Neural cell (in vitro differentiated cells): ENCODE measurements at regions not wholly inside any gene's neighbourhood (a gene's known extent, or its start where the extent isn't known, plus 50 kb on each side); places are given as distances from the start of the nearest gene placed in this dataset.

Source experiments
- H2AFZ ChIP-seq: fragments of 200-600, 300-800 bp; sonication (generic), shearing (Covaris generic); 2 replicates; pipeline ENCODE4 v1.6.0; 2014; ENCODE audit warnings: low read depth, mild to moderate bottlenecking, antibody characterized with exemption, low read length, moderate library complexity
- H3F3A ChIP-seq: fragments of 200-600 bp; shearing (Covaris generic); 2 replicates; pipeline ENCODE4 v1.6.1; 2016; ENCODE audit warnings: mild to moderate bottlenecking, moderate library complexity, mixed read lengths, antibody characterized with exemption, low read length; ENCODE audit not compliant: insufficient read depth, poor library complexity, severe bottlenecking
- H3K27ac ChIP-seq: fragments of 200-600, 300-800 bp; sonication (generic), shearing (Covaris generic); 2 replicates; pipeline ENCODE4 v1.5.1; 2014; ENCODE audit warnings: mild to moderate bottlenecking, low read length, moderate library complexity
- H3K27me3 ChIP-seq: fragments of 300-800, 200-600 bp; sonication (generic), shearing (Covaris generic); 2 replicates; pipeline ENCODE4 v1.6.0; 2014; ENCODE audit warnings: mild to moderate bottlenecking, low read depth, low read length, moderate library complexity; ENCODE audit not compliant: insufficient read depth
- H3K36me3 ChIP-seq: fragments of 300-800, 200-600 bp; sonication (generic), shearing (Covaris generic); 2 replicates; pipeline ENCODE4 v1.5.1; 2014; ENCODE audit warnings: mild to moderate bottlenecking, antibody characterized with exemption, low read length, moderate library complexity; ENCODE audit not compliant: insufficient read depth
- H3K4me2 ChIP-seq: fragments of 300-800, 200-600 bp; sonication (generic), shearing (Covaris generic); 2 replicates; pipeline ENCODE4 v1.6.0; 2014; ENCODE audit warnings: mild to moderate bottlenecking, low read length
- H3K4me3 ChIP-seq: fragments of 300-800, 200-600 bp; sonication (generic), shearing (Covaris generic); 2 replicates; pipeline ENCODE4 v1.5.1; 2014; ENCODE audit warnings: mild to moderate bottlenecking, low read length, moderate library complexity
- H3K79me2 ChIP-seq: fragments of 200-600 bp; shearing (Covaris generic); replicated peaks from 2 replicates; pipeline ENCODE4 v1.6.0; 2014; ENCODE audit warnings: mild to moderate bottlenecking, low read length, moderate library complexity; ENCODE audit not compliant: insufficient read depth
- H3K9ac ChIP-seq: fragments of 300-800, 200-600 bp; sonication (generic), shearing (Covaris generic); 2 replicates; pipeline ENCODE4 v1.6.1; 2016; ENCODE audit warnings: mild to moderate bottlenecking, low read length, mixed read lengths
- H3K9me2 ChIP-seq: fragments of 200-600 bp; shearing (Covaris generic); 2 replicates; pipeline ENCODE4 v1.6.1; 2016; ENCODE audit warnings: mild to moderate bottlenecking, low read length, mixed read lengths; ENCODE audit not compliant: insufficient read depth
- H3K9me3 ChIP-seq: fragments of 200-600, 300-800 bp; sonication (generic), shearing (Covaris generic); 2 replicates; pipeline ENCODE4 v1.6.1; 2016; ENCODE audit warnings: mild to moderate bottlenecking, mixed run types, low read length, moderate library complexity, mixed read lengths
- H4K20me1 ChIP-seq: fragments of 200-600 bp; shearing (Covaris generic); 2 replicates; pipeline ENCODE4 v1.6.1; 2016; ENCODE audit warnings: mild to moderate bottlenecking, mixed run types; ENCODE audit not compliant: insufficient read depth
- CTCF ChIP-seq: fragments of 450-650 bp; IDR thresholded peaks from 2 replicates; pipeline ENCODE4 v1.5.1; 2014; ENCODE audit warnings: antibody characterized with exemption, mild to moderate bottlenecking, moderate library complexity; ENCODE audit not compliant: poor library complexity, severe bottlenecking
- EP300 ChIP-seq: fragments of 450-650 bp; conservative IDR thresholded peaks from 2 replicates; pipeline ENCODE4 v1.6.1; 2014; ENCODE audit warnings: antibody characterized with exemption, mild to moderate bottlenecking, moderate library complexity; ENCODE audit not compliant: poor library complexity, severe bottlenecking
- EZH2 ChIP-seq: fragments of 200-600, 300-800 bp; shearing (Covaris generic), sonication (generic); IDR thresholded peaks from 2 replicates; pipeline ENCODE4 v1.6.1; 2014; ENCODE audit warnings: antibody characterized with exemption, low read length, borderline replicate concordance, mild to moderate bottlenecking; ENCODE audit not compliant: insufficient read depth, poor library complexity, severe bottlenecking
- MXI1 ChIP-seq: fragments of 450-650 bp; conservative IDR thresholded peaks from 2 replicates; pipeline ENCODE4 v1.6.1; 2014; ENCODE audit warnings: antibody characterized with exemption, mild to moderate bottlenecking; ENCODE audit not compliant: poor library complexity, severe bottlenecking
- POLR2AphosphoS5 ChIP-seq: IDR thresholded peaks from 2 replicates; pipeline ENCODE4 v1.6.1; 2012
- RAD21 ChIP-seq: fragments of 450-650 bp; conservative IDR thresholded peaks from 2 replicates; pipeline ENCODE4 v1.6.1; 2014; ENCODE audit warnings: antibody characterized with exemption, mild to moderate bottlenecking, moderate library complexity
- SMC3 ChIP-seq: fragments of 450-650 bp; conservative IDR thresholded peaks from 2 replicates; pipeline ENCODE4 v1.6.1; 2014; ENCODE audit warnings: antibody characterized with exemption, mild to moderate bottlenecking, moderate library complexity; ENCODE audit not compliant: poor library complexity
- TAF1 ChIP-seq: IDR thresholded peaks from 2 replicates; pipeline ENCODE4 v1.6.1; 2012; ENCODE audit warnings: low read depth
- TF ChIP-seq, protein P1 (sequence below): IDR thresholded peaks from 2 replicates; pipeline ENCODE4 v1.6.1; 2012; ENCODE audit warnings: borderline replicate concordance

DNA sequence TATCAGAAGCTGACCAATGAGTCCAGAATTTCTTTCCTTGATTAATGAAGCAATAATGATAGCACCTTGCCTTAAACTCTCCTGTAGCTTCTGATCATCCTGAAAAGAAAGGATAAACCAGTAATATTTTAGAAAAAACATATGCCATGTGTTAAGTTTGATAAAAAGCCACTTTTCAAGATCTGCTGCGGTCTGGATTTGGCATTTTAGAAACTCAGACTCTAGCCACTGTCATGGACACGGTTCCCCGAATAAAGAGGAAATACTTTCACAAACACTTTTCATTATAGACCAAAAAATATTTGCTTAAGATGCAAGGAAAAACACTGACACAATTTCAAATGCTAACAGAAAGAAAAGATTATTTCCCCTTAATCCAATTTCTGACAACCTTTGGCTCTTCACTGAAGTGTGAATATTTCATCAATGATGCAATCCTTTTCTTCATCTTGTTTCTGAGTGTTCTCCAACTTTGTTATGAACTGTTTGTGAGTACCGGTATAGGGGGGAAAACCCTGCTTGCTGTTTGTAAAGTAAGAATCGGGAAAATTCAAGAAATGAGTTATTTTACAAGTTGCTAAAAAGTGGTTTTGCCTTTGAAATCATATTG lies 329.5 kb downstream of the CRPPA start:
- H4K20me1 ChIP-seq: no peaks in the 10 kb centered on the region
- H3K36me3 ChIP-seq: no peaks in the 10 kb centered on the region
- no peak overlapping the region for H3K4me2 ChIP-seq
- H3K4me3 ChIP-seq: no peak overlapping the region
- H3K79me2 ChIP-seq: no peaks in the 10 kb centered on the region
- TF ChIP-seq, protein P1, sequence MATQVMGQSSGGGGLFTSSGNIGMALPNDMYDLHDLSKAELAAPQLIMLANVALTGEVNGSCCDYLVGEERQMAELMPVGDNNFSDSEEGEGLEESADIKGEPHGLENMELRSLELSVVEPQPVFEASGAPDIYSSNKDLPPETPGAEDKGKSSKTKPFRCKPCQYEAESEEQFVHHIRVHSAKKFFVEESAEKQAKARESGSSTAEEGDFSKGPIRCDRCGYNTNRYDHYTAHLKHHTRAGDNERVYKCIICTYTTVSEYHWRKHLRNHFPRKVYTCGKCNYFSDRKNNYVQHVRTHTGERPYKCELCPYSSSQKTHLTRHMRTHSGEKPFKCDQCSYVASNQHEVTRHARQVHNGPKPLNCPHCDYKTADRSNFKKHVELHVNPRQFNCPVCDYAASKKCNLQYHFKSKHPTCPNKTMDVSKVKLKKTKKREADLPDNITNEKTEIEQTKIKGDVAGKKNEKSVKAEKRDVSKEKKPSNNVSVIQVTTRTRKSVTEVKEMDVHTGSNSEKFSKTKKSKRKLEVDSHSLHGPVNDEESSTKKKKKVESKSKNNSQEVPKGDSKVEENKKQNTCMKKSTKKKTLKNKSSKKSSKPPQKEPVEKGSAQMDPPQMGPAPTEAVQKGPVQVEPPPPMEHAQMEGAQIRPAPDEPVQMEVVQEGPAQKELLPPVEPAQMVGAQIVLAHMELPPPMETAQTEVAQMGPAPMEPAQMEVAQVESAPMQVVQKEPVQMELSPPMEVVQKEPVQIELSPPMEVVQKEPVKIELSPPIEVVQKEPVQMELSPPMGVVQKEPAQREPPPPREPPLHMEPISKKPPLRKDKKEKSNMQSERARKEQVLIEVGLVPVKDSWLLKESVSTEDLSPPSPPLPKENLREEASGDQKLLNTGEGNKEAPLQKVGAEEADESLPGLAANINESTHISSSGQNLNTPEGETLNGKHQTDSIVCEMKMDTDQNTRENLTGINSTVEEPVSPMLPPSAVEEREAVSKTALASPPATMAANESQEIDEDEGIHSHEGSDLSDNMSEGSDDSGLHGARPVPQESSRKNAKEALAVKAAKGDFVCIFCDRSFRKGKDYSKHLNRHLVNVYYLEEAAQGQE: no peak
- TF ChIP-seq RAD21 (no peak), TAF1 (no peak), EZH2 (no peak), SMC3 (no peak), POLR2AphosphoS5 (no peak), MXI1 (no peak), EP300 (no peak), CTCF (no peak)
- no peaks in the 10 kb centered on the region for H3F3A ChIP-seq
- no peaks in the 10 kb centered on the region for H3K9me3 ChIP-seq
- H2AFZ ChIP-seq: no peak overlapping the region
- H3K9me2 ChIP-seq: no peaks in the 10 kb centered on the region
- no peak overlapping the region for H3K27ac ChIP-seq
- no peak overlapping the region for H3K9ac ChIP-seq
- H3K27me3 ChIP-seq: no peaks in the 10 kb centered on the region

DNA sequence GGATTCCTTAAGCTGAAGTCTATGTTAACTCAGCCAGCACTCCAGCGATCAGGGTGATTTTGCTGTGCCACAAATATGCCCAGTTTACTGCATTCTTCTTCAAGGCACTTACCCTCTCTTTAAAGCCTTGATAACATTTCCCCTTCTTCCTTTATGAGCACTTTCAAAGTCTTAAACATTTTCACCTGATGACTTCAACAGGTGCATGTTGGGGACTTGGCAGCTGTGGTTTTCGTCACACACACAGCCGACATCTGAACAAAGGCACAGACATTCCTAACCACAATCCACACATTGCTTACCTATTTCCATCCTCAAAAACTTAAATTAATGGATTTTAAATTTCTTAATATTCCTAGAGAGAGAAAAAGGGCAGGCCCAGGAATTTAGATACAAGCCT lies 331.5 kb downstream of the CRPPA start:
- TF ChIP-seq, protein P1: no peak
- no peak for TF ChIP-seq POLR2AphosphoS5
- no peak for TF ChIP-seq CTCF
- TF ChIP-seq SMC3: no peak
- no peak for TF ChIP-seq TAF1
- no peak for TF ChIP-seq RAD21
- no peak for TF ChIP-seq EP300
- TF ChIP-seq MXI1: no peak
- TF ChIP-seq EZH2: no peak
- H3K4me2 ChIP-seq: no peak overlapping the region
- H3K9ac ChIP-seq: no peak overlapping the region
- no peaks in the 10 kb centered on the region for H3K9me3 ChIP-seq
- H4K20me1 ChIP-seq: no peaks in the 10 kb centered on the region
- no peaks in the 10 kb centered on the region for H3K27me3 ChIP-seq
- no peaks in the 10 kb centered on the region for H3K79me2 ChIP-seq
- no peaks in the 10 kb centered on the region for H3F3A ChIP-seq
- H3K4me3 ChIP-seq: no peak overlapping the region
- no peak overlapping the region for H2AFZ ChIP-seq
- no peaks in the 10 kb centered on the region for H3K36me3 ChIP-seq
- no peaks in the 10 kb centered on the region for H3K9me2 ChIP-seq
- H3K27ac ChIP-seq: no peak overlapping the region
